SK-N-SH treated with all-trans-retinoic acid at 6 μM for 48 hours (cell line): ENCODE measurements at regions not wholly inside any gene's neighbourhood (a gene's known extent, or its start where the extent isn't known, plus 50 kb on each side); places are given as distances from the start of the nearest gene placed in this dataset.

Source experiments
- ARNTL ChIP-seq: fragments of 450-650 bp; formaldehyde crosslinking; IDR thresholded peaks from 2 replicates; pipeline ENCODE4 v1.5.0; 2020; ENCODE audit warnings: low read depth, mild to moderate bottlenecking, moderate library complexity, borderline replicate concordance
- CREB5 ChIP-seq: fragments of 250-450 bp; sonication (Bioruptor Pico); IDR thresholded peaks from 2 replicates; pipeline ENCODE4 v1.5.1; 2020; ENCODE audit warnings: low read depth, mild to moderate bottlenecking, moderate library complexity
- GLIS3 ChIP-seq: fragments of 250-450 bp; sonication (Bioruptor Pico); IDR thresholded peaks from 2 replicates; pipeline ENCODE4 v1.5.0; 2020; ENCODE audit warnings: mild to moderate bottlenecking, moderate library complexity
- ISL1 ChIP-seq: fragments of 250-450 bp; sonication (Bioruptor Pico); IDR thresholded peaks from 2 replicates; pipeline ENCODE4 v2.1.2; 2022; ENCODE audit warnings: mild to moderate bottlenecking, moderate library complexity
- OSR1 ChIP-seq: fragments of 250-450 bp; sonication (Bioruptor Pico); IDR thresholded peaks from 2 replicates; pipeline ENCODE4 v1.8.0; 2022; ENCODE audit warnings: moderate library complexity, mild to moderate bottlenecking, inconsistent platforms
- PATZ1 ChIP-seq: fragments of 250-450 bp; sonication (Bioruptor Pico); IDR thresholded peaks from 2 replicates; pipeline ENCODE4 v1.8.0; 2020; ENCODE audit warnings: mild to moderate bottlenecking, moderate library complexity, borderline replicate concordance
- POU6F1 ChIP-seq: fragments of 250-450 bp; sonication (Bioruptor Pico); IDR thresholded peaks from 2 replicates; pipeline ENCODE4 v1.8.0; 2021; ENCODE audit warnings: low read depth, mild to moderate bottlenecking, moderate library complexity, borderline replicate concordance
- SNAI2 ChIP-seq: fragments of 250-450 bp; sonication (Bioruptor Pico); IDR thresholded peaks from 2 replicates; pipeline ENCODE4 v1.5.0; 2020; ENCODE audit warnings: mild to moderate bottlenecking, moderate library complexity
- TOX ChIP-seq: fragments of 250-450 bp; sonication (Bioruptor Pico); IDR thresholded peaks from 2 replicates; pipeline ENCODE4 v1.8.0; 2021; ENCODE audit warnings: mild to moderate bottlenecking, moderate library complexity, borderline replicate concordance
- ZNF565 ChIP-seq: fragments of 450-650 bp; formaldehyde crosslinking; conservative IDR thresholded peaks from 2 replicates; pipeline ENCODE4 v1.5.0; 2020; ENCODE audit warnings: low read depth, mild to moderate bottlenecking, moderate library complexity
- ZNF70 ChIP-seq: fragments of 450-650 bp; formaldehyde crosslinking; IDR thresholded peaks from 2 replicates; pipeline ENCODE4 v1.5.0; 2020; ENCODE audit warnings: mild to moderate bottlenecking, moderate library complexity
- ZNF8 ChIP-seq: fragments of 450-650 bp; formaldehyde crosslinking; IDR thresholded peaks from 2 replicates; pipeline ENCODE4 v1.5.0; 2020; ENCODE audit warnings: mild to moderate bottlenecking, moderate library complexity
- TF ChIP-seq, protein P1 (sequence below): fragments of 250-450 bp; sonication (Bioruptor Pico); IDR thresholded peaks from 2 replicates; pipeline ENCODE4 v1.5.1; 2021; ENCODE audit warnings: mild to moderate bottlenecking, moderate library complexity

- no peak for TF ChIP-seq GLIS3 (CRISPR knock-in tag)
- no peak for TF ChIP-seq ARNTL
- TF ChIP-seq POU6F1 (CRISPR knock-in tag), result no peak
- TF ChIP-seq ZNF70 (CRISPR knock-in tag), result no peak
- no peak for TF ChIP-seq PATZ1 (CRISPR knock-in tag)
- TF ChIP-seq OSR1 (CRISPR knock-in tag), result no peak
- TF ChIP-seq TOX (CRISPR knock-in tag), result no peak
- no peak for TF ChIP-seq ZNF565 (CRISPR knock-in tag)
- TF ChIP-seq CREB5 (CRISPR knock-in tag), result no peak
- no peak for TF ChIP-seq SNAI2
- TF ChIP-seq, protein P1, sequence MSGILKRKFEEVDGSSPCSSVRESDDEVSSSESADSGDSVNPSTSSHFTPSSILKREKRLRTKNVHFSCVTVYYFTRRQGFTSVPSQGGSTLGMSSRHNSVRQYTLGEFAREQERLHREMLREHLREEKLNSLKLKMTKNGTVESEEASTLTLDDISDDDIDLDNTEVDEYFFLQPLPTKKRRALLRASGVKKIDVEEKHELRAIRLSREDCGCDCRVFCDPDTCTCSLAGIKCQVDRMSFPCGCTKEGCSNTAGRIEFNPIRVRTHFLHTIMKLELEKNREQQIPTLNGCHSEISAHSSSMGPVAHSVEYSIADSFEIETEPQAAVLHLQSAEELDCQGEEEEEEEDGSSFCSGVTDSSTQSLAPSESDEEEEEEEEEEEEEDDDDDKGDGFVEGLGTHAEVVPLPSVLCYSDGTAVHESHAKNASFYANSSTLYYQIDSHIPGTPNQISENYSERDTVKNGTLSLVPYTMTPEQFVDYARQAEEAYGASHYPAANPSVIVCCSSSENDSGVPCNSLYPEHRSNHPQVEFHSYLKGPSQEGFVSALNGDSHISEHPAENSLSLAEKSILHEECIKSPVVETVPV (CRISPR knock-in tag), result no peak
- TF ChIP-seq ISL1, result no peak
- TF ChIP-seq ZNF8 (CRISPR knock-in tag), result no peak
Observed at GRCh38 chr1:239682046-239682445, 295.7 kb downstream of the CHRM3 start.
